Activated CD8-positive, alpha-beta T cell treated with anti-CD3 and anti-CD28 coated beads for 36 hours (primary cell): ENCODE measurements at regions not wholly inside any gene's neighbourhood (a gene's known extent, or its start where the extent isn't known, plus 50 kb on each side); places are given as distances from the start of the nearest gene placed in this dataset.

Experiments used
- ATAC-seq: fragments of 200-7000 bp; cut with Tn5 transposase; one replicate; pipeline ENCODE4 v1.10.0; 2021; ENCODE audit warnings: mild to moderate bottlenecking, moderate library complexity
- CTCF ChIA-PET: fragments of 350-600 bp; sonication (Branson Sonifier 250); formaldehyde crosslinking; loops from one replicate; lab custom pipeline; 2021; ENCODE audit warnings: antibody characterized with exemption; lab: Charles Lee
- POLR2A ChIA-PET: fragments of 350-600 bp; sonication (Branson Sonifier 250); formaldehyde crosslinking; loops from one replicate; lab custom pipeline; 2021; ENCODE audit warnings: antibody characterized with exemption; lab: Charles Lee
- DNase-seq: peaks from one replicate; pipeline ENCODE4 v3.0.0-alpha.2; 2020
- H3K27ac Mint-ChIP-seq: one replicate; pipeline ENCODE4 v1.8.0; 2021; ENCODE audit warnings: mild to moderate bottlenecking, mixed read lengths
- H3K27me3 Mint-ChIP-seq: one replicate; pipeline ENCODE4 v1.8.0; 2021; ENCODE audit warnings: mixed read lengths
- H3K36me3 Mint-ChIP-seq: one replicate; pipeline ENCODE4 v1.8.0; 2021; ENCODE audit warnings: low read depth, mixed read lengths
- H3K4me1 Mint-ChIP-seq: one replicate; pipeline ENCODE4 v1.8.0; 2021; ENCODE audit warnings: low read depth, mixed read lengths
- H3K4me3 Mint-ChIP-seq: one replicate; pipeline ENCODE4 v1.8.0; 2021; ENCODE audit warnings: mild to moderate bottlenecking, moderate library complexity, mixed read lengths
- H3K9me3 Mint-ChIP-seq: one replicate; pipeline ENCODE4 v1.8.0; 2021; ENCODE audit warnings: mixed read lengths
- intact Hi-C: fragments of 100-400 bp; cut with micrococcal nuclease; formaldehyde crosslinking; loops from one replicate; pipeline ENCODE4 v1.10.0; 2022
- TF ChIP-seq, protein P1 (sequence below): fragments of 200-600 bp; IDR thresholded peaks from one replicate; pipeline ENCODE4 v1.8.0; 2022; ENCODE audit warnings: antibody characterized with exemption, mild to moderate bottlenecking

DNA sequence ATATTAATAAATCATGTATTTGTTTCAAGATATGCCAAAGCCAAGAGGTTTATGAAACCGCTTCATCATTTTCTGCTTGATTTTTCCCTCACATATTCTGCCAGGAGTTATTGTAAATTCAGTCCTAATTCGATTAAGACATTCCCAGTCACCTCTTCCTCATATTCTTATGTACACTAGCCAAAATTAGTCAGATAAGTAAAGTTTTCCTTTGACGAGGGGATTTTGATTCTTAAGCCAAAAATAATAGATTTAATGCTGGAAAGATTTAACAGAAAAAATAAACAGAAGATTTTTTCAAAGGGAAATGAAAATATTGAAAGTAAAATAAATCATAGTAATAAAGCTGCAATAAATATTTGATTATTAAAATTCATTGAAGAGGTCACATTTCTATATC, 51.0 kb upstream of the VEGFC start:
- Mint-ChIP-seq H3K27ac (no peak overlapping the region), H3K4me1 (no peaks in the 10 kb centered on the region), H3K27me3 (peaks cover 1% of the 10 kb centered on the region), H3K9me3 (no peaks in the 10 kb centered on the region), H3K36me3 (no peaks in the 10 kb centered on the region), H3K4me3 (no peak overlapping the region)
- intact Hi-C loops = no loop called here
- no peak for DNase-seq
- ChIA-PET POLR2A (no interaction called here), CTCF (no interaction called here)
- no peak for ATAC-seq
- TF ChIP-seq, protein P1, sequence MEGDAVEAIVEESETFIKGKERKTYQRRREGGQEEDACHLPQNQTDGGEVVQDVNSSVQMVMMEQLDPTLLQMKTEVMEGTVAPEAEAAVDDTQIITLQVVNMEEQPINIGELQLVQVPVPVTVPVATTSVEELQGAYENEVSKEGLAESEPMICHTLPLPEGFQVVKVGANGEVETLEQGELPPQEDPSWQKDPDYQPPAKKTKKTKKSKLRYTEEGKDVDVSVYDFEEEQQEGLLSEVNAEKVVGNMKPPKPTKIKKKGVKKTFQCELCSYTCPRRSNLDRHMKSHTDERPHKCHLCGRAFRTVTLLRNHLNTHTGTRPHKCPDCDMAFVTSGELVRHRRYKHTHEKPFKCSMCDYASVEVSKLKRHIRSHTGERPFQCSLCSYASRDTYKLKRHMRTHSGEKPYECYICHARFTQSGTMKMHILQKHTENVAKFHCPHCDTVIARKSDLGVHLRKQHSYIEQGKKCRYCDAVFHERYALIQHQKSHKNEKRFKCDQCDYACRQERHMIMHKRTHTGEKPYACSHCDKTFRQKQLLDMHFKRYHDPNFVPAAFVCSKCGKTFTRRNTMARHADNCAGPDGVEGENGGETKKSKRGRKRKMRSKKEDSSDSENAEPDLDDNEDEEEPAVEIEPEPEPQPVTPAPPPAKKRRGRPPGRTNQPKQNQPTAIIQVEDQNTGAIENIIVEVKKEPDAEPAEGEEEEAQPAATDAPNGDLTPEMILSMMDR = no peak

DNA sequence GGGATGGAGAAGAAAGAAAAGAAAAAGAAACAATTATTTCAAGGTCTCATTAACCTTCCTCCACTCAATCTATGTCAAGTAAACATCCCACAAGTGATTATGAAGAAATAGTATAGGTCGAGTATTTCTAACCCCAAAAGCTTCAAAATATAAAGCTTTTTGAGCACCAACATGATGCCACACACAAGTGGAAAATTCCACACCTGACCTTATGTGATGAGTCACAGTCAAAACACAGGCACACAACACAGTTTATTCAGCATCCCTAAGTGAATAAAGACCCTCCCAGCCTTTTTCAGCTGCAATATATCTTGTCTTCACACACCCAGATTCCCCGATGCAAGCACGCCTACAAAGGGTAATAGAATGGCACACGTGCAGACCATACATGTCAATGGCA, 51.7 kb upstream of the VEGFC start:
- H3K4me1 Mint-ChIP-seq = no peaks in the 10 kb centered on the region
- POLR2A ChIA-PET = no interaction called here
- intact Hi-C loops = no loop called here
- no peak overlapping the region for H3K4me3 Mint-ChIP-seq
- H3K9me3 Mint-ChIP-seq = no peaks in the 10 kb centered on the region
- TF ChIP-seq, protein P1 = no peak
- H3K36me3 Mint-ChIP-seq = no peaks in the 10 kb centered on the region
- no peak overlapping the region for H3K27ac Mint-ChIP-seq
- CTCF ChIA-PET = no interaction called here
- DNase-seq (no peak), ATAC-seq (no peak)
- peaks cover 1% of the 10 kb centered on the region for H3K27me3 Mint-ChIP-seq

DNA sequence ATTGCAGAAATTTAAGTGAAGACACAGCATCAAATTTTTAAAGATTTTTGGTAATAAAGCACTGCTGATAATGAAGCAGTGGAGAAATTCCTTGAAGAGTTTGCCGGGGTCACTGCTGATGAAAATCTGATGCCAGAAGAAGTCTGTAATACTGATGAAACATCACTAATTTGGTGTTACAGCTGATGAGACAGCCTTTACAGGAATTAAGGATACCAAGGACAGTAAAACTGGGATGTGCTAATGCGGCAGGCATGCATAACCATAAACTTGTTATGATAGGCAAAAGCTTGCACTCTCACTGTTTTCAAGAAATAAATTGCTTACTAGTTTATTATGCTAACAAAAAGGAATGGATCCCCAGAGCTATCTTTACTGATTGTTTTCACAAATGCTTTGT, 52.9 kb upstream of the VEGFC start:
- H3K27me3 Mint-ChIP-seq = peaks cover under 1% of the 10 kb centered on the region
- no peak overlapping the region for H3K27ac Mint-ChIP-seq
- intact Hi-C loops = no loop called here
- no peaks in the 10 kb centered on the region for H3K36me3 Mint-ChIP-seq
- DNase-seq (no peak), ATAC-seq (no peak)
- no peak overlapping the region for H3K4me3 Mint-ChIP-seq
- ChIA-PET CTCF (no interaction called here), POLR2A (no interaction called here)
- no peaks in the 10 kb centered on the region for H3K9me3 Mint-ChIP-seq
- H3K4me1 Mint-ChIP-seq = no peaks in the 10 kb centered on the region
- TF ChIP-seq, protein P1 = no peak

DNA sequence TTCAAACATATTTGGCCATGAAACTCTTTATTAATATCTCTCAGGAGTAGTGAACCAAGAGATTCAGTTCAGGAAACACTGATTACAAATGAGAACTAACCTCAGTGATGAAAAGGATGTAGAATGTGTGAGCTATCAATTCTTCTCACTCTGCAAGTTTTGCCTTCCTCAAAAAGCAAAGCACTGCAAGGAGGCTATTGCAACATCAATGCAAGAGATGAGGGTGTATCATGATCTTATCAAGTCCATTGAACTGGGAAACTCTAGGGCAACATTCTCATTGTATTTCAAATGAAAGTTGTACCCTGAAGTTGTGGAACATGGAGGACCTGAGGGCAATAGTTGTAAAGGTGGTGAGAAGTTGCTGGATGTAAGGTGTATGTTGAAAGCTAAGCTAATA, 56.4 kb upstream of the VEGFC start:
- ATAC-seq (no peak), DNase-seq (no peak)
- no peak overlapping the region for H3K27ac Mint-ChIP-seq
- H3K36me3 Mint-ChIP-seq = no peaks in the 10 kb centered on the region
- no peaks in the 10 kb centered on the region for H3K27me3 Mint-ChIP-seq
- CTCF ChIA-PET = no interaction called here
- no peaks in the 10 kb centered on the region for H3K4me1 Mint-ChIP-seq
- POLR2A ChIA-PET = no interaction called here
- intact Hi-C loops = no loop called here
- H3K9me3 Mint-ChIP-seq = peaks cover 2% of the 10 kb centered on the region
- no peak overlapping the region for H3K4me3 Mint-ChIP-seq
- TF ChIP-seq, protein P1 = no peak

DNA sequence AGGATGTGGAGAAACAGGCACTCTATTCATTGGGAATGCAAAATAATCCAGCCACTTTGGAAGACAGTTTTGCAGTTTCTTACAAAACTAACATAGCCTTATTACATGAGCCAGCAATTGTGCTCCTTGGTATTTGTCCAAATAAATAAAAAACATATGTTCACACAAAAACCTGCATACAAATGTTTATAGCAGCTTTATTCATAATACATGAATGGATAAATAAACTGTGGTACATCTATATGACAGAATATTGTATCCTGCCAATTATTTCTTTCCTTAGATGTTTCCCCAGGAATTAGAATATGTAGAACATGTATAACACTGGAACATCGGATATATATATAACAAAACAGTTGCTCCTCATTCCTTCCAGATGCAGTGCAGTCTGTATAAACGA, 57.7 kb upstream of the VEGFC start:
- H3K27me3 Mint-ChIP-seq = no peaks in the 10 kb centered on the region
- ChIA-PET POLR2A (no interaction called here), CTCF (no interaction called here)
- no peak overlapping the region for H3K27ac Mint-ChIP-seq
- ATAC-seq (no peak), DNase-seq (no peak)
- intact Hi-C loops = no loop called here
- H3K36me3 Mint-ChIP-seq = no peaks in the 10 kb centered on the region
- TF ChIP-seq, protein P1 = no peak
- H3K9me3 Mint-ChIP-seq = peaks cover 2% of the 10 kb centered on the region
- H3K4me3 Mint-ChIP-seq = no peak overlapping the region
- H3K4me1 Mint-ChIP-seq = no peaks in the 10 kb centered on the region
